ENCODE measurements at regions not wholly inside any gene's neighbourhood (a gene's known extent, or its start where the extent isn't known, plus 50 kb on each side); places are given as distances from the start of the nearest gene placed in this dataset.

- TF ChIP-seq CTCF (IDR thresholded peaks at IDR 0.05; ENCODE audit: control extremely low read depth in 1 of 3, insufficient read depth in 1 of 3, low read depth in 1 of 3, low read length in 3 of 3) = no peak
- TF ChIP-seq TAF7 (optimal IDR thresholded peaks at IDR 0.05; ENCODE audit: borderline replicate concordance, low read depth, low read length) = no peak
- no peak for TF ChIP-seq NRF1 (IDR thresholded peaks at IDR 0.05; ENCODE audit: low read depth, low read length)
Measured at GRCh38 chr11:69406060-69406459, 75.4 kb upstream of the LINC01488 start (continued).

Data from H1 (cell line).